MCF 10A (cell line): ENCODE measurements at regions not wholly inside any gene's neighbourhood (a gene's known extent, or its start where the extent isn't known, plus 50 kb on each side); places are given as distances from the start of the nearest gene placed in this dataset.
"Not testable (repeated sequence)": the region's sequence is repeated elsewhere in the genome, so short reads cannot be mapped to it uniquely, and the experiment has no call there.

Experiments used
- BruUV-seq: library from RNA; stranded (reverse); fragments of 400-500 nt; replicated peaks from 2 replicates; lab custom pipeline; 2021; lab: Mats Ljungman, UMichigan
- CTCF ChIA-PET: fragments of 300-600 bp; sonication (Branson Sonifier 250); formaldehyde crosslinking; extraction: SDS; loops from one replicate; lab custom pipeline; 2021; ENCODE audit warnings: antibody characterized with exemption, inconsistent platforms; lab: Yijun Ruan, JAX
- POLR2A ChIA-PET: fragments of 300-600, 350-650 bp; sonication (Branson Sonifier 250); formaldehyde crosslinking; extraction: SDS; loops from one replicate; lab custom pipeline; 2020; ENCODE audit warnings: antibody characterized with exemption, inconsistent platforms; lab: Yijun Ruan, JAX
- DNase-seq: peaks from one replicate; pipeline ENCODE4 v3.0.0-alpha.2; 2018; ENCODE audit not compliant: unreplicated experiment
- H3K27ac Mint-ChIP-seq: one replicate; pipeline ENCODE4 v1.8.0; 2022; ENCODE audit warnings: mild to moderate bottlenecking, low read depth, mixed read lengths; ENCODE audit not compliant: unreplicated experiment
- H3K27me3 Mint-ChIP-seq: one replicate; pipeline ENCODE4 v1.8.0; 2022; ENCODE audit warnings: mixed read lengths; ENCODE audit not compliant: insufficient read depth, unreplicated experiment
- H3K36me3 Mint-ChIP-seq: one replicate; pipeline ENCODE4 v1.8.0; 2022; ENCODE audit warnings: mild to moderate bottlenecking, moderate library complexity, mixed read lengths; ENCODE audit not compliant: insufficient read depth, unreplicated experiment
- H3K4me1 Mint-ChIP-seq: one replicate; pipeline ENCODE4 v1.8.0; 2022; ENCODE audit warnings: mixed read lengths; ENCODE audit not compliant: insufficient read depth, unreplicated experiment
- H3K4me3 Mint-ChIP-seq: one replicate; pipeline ENCODE4 v1.8.0; 2022; ENCODE audit warnings: mild to moderate bottlenecking, moderate library complexity, mixed read lengths; ENCODE audit not compliant: unreplicated experiment
- H3K9me3 Mint-ChIP-seq: one replicate; pipeline ENCODE4 v1.8.0; 2022; ENCODE audit warnings: mixed read lengths; ENCODE audit not compliant: unreplicated experiment
- CTCF ChIP-seq: fragments of 200-600 bp; IDR thresholded peaks from one replicate; pipeline ENCODE4 v1.8.0; 2022; ENCODE audit warnings: antibody characterized with exemption, mild to moderate bottlenecking; ENCODE audit not compliant: unreplicated experiment
- intact Hi-C: fragments of 100-400 bp; cut with micrococcal nuclease; formaldehyde crosslinking; loops from 2 replicates; pipeline ENCODE4 v1.14.1; 2022

- BruUV-seq: no TSS peak
- CTCF ChIA-PET: interaction anchor here (0.8 kb wide), 1 partner anchor 10 kb away, joined by 3 read pairs; no protein-coding TSS in a partner anchor
- H3K4me1 Mint-ChIP-seq: peaks cover 4% of the 10 kb centered on the region
- no peak for TF ChIP-seq CTCF
- H3K36me3 Mint-ChIP-seq: no peaks in the 10 kb centered on the region
- DNase-seq: no peak
- intact Hi-C loops: no loop called here
- H3K27me3 Mint-ChIP-seq: peaks cover 35% of the 10 kb centered on the region
- H3K4me3 Mint-ChIP-seq: no peak overlapping the region
- no peak overlapping the region for H3K27ac Mint-ChIP-seq
- H3K9me3 Mint-ChIP-seq: peaks cover 6% of the 10 kb centered on the region
- POLR2A ChIA-PET: no interaction called here
Observed at GRCh38 chr22:47406896-47407295, 644.4 kb downstream of the TBC1D22A start.

- Mint-ChIP-seq H3K36me3 (no peaks in the 10 kb centered on the region), H3K4me1 (peaks cover 4% of the 10 kb centered on the region), H3K27ac (no peak overlapping the region), H3K4me3 (no peak overlapping the region), H3K9me3 (peaks cover under 1% of the 10 kb centered on the region), H3K27me3 (peaks cover 29% of the 10 kb centered on the region)
- CTCF ChIA-PET: interaction anchor here (0.8 kb wide), 1 partner anchor 11 kb away, joined by 3 read pairs; no protein-coding TSS in a partner anchor
- no peak for TF ChIP-seq CTCF
- intact Hi-C loops: no loop called here
- DNase-seq: no peak
- no TSS peak for BruUV-seq
- POLR2A ChIA-PET: no interaction called here
Observed at GRCh38 chr22:47406180-47406834, 643.9 kb downstream of the TBC1D22A start.

GRCh38 chr22:47405222-47405621 is 642.8 kb downstream of the TBC1D22A start:
- H3K4me3 Mint-ChIP-seq, intact Hi-C loops, H3K36me3 Mint-ChIP-seq, H3K9me3 Mint-ChIP-seq, H3K27ac Mint-ChIP-seq, BruUV-seq, DNase-seq, POLR2A ChIA-PET, H3K4me1 Mint-ChIP-seq, CTCF ChIA-PET: not testable (repeated sequence)
- peaks cover 23% of the 10 kb centered on the region for H3K27me3 Mint-ChIP-seq

- BruUV-seq: no TSS peak
Observed at GRCh38 chr22:47402876-47403525, 640.6 kb downstream of the TBC1D22A start.

More at GRCh38 chr22:47402876-47403525, 640.6 kb downstream of the TBC1D22A start:
- no peak overlapping the region for H3K4me3 Mint-ChIP-seq
- CTCF ChIA-PET: interaction anchor here (0.6 kb wide), 1 partner anchor 237 kb away, joined by 3 read pairs; no protein-coding TSS in a partner anchor
- no peak for DNase-seq
- H3K27me3 Mint-ChIP-seq: peaks cover 20% of the 10 kb centered on the region
- H3K36me3 Mint-ChIP-seq: no peaks in the 10 kb centered on the region
- intact Hi-C loops: no loop called here
- TF ChIP-seq CTCF: no peak
- no peaks in the 10 kb centered on the region for H3K9me3 Mint-ChIP-seq
- H3K4me1 Mint-ChIP-seq: no peaks in the 10 kb centered on the region
- POLR2A ChIA-PET: no interaction called here
- no peak overlapping the region for H3K27ac Mint-ChIP-seq
